SKM-1 treated with dmso at 0.1 percent for 144 hours (cell line): ENCODE measurements at regions not wholly inside any gene's neighbourhood (a gene's known extent, or its start where the extent isn't known, plus 50 kb on each side); places are given as distances from the start of the nearest gene placed in this dataset.
"Not testable (repeated sequence)": the region's sequence is repeated elsewhere in the genome, so short reads cannot be mapped to it uniquely, and the experiment has no call there.

ENCODE experiments used
- DNase-seq: peaks from one replicate; lab custom pipeline; 2025; ENCODE audit not compliant: unreplicated experiment; lab: John Stamatoyannopoulos, UW

DNA sequence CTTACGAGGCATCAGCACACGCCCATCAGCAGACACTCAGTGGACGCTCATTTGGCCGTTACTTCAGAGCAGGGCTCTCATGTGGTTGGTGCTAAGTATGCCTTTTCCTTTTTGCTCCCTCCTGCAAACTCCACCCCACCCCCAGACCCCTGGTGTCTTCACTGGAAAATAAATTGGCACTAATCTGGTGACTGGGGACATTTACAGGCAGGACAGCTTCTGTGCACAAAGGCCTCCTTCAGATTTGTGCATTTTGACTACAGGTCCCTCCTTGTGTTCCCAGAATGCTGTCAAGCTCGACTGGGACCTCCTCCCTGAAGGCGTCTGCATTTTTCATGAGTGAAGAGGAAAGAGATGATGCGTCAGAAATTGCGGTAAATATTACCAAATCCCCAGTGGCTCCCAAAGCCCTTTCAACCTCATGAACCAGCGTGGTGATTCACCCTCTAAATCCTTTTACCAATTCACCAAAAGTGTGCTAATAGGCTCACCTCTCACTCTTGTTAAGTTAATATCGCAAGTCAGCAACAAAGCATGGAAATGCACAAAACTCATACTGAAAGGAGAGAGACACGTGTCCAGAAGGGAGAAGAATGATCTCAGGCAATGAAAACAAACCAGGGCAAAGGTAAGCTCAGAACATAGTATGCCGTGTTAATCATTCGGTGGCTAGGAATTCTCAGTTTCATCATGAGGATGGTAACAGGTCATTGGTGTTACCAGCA, 119.0 kb downstream of the NKX6-1 start:
- DNase-seq = no peak

DNA sequence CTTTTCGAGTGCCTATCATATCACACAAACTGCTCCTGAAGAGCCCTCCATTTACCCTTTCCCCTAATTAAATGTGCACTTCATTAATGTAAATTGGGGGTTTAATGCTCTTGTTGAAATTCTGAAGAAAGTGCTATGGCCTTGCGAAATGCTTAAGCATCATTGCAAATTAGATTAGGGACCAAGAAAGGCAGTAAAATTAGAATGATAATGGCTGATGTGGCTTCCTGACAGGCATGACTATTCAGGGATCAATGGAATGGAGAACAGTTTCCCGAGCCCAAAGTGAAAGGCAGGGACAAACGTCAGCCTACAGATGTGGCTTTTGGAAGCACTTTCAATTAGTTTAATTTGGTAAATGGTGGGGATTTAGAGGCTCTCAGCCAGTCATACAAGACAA, 120.1 kb downstream of the NKX6-1 start:
- no peak for DNase-seq

DNA sequence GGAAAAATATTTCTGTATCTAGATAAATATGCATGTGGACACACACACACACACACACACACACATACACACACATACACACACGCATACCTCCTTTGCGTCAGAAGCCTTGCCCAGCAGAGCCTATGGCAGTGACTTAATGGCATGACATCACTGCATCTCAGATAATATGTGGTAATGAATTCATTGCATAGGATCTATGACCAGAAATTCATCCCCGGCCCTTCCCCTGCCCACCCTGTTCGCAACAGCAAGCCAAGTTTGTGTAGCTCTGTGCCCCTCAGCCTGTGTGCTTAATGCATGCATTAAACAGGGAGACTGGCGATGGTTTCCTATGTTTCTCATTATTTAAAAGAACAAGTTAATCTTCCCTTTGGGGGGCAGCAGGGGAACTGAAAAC, 120.7 kb downstream of the NKX6-1 start:
- DNase-seq = no peak

DNA sequence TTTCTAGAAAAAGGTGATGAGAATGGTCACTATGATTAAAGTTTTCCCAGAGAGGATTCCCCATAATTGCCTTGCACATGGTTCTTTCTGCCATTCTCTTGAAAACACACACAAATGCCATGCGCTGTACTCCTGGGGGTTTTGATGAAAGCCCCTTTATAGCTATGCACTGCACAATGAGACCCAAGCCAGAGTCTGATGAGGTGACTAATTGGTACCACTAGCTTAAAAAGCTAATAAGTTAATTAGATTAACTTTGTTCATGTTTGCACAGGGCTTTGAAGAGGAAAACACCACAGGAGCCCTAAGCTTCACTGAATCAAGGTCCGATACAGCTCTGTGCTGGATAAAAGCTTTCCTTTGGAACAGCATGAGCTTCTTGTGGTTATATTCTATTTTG, 132.2 kb downstream of the NKX6-1 start:
- no peak for DNase-seq

DNA sequence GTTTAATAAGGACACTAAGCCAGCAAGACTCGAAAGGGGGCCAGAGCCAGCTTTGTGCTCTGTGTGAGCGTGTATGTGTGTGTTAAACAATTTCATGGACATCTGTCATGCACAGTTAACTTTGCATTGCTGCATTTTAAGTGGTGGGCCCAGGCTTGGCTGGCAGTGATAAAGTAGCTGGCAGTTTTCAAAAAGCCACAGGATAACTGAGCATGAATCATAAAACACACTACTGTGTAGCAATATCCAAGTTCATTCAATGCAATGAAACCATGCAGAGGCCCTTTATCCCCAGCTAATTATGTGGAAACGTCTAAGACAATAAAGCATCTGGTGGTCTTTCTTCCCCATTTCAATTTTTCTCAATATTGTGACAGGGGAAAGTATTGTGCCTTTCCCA, 132.9 kb downstream of the NKX6-1 start:
- DNase-seq = no peak

DNA sequence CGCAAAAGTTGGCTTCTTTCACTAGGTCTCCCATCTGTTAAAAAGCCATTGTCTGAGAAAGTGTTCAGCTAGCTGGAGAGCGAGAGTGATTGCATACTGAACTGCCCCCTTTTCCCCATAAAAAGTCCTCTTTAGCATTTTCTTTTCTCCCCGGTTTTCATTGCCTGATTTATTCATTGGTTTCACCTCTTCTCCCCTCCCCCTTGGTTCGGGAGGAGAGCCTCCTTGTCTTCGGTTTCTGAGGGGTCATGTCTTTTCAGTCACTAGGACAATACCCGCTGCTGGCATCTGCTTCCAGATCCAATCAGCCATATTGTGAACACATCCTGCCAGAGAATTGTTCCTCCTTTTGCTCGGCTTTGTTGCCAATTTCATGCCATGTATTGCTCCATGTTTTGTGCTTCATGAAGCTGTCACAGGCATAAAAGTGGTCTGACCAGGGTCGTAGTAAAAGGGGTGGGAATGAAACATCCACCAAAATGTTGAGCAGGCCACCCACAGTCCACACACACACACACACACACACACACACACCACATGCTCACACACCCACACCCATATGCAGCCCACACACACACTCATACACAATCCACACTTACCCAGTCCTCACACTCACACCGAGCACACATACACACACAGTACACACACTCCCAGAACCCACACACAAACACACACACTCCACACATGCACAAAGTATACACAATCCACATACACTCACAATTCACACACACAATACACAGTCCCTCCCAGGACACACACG, 136.0 kb downstream of the NKX6-1 start:
- no peak for DNase-seq

DNA sequence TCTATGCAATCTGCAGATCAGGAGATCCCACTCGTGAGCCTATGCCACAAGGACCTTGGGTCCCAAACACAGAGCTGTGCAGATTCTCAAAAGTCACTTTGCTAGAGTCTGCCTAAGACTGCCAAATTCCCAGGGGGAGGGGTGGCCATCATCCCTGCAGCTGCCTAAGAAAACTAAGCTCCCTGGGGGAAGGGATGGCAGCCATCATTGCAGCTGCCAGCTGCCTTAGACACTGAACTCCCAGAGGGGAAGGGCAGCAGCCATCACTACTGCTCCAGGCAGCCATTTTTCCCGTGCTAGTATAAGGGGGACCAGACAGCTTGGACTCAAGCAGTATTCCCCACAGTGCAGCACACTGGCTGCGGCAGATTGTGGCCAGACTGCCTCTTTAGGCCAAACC, 156.9 kb downstream of the NKX6-1 start:
- no peak for DNase-seq

DNA sequence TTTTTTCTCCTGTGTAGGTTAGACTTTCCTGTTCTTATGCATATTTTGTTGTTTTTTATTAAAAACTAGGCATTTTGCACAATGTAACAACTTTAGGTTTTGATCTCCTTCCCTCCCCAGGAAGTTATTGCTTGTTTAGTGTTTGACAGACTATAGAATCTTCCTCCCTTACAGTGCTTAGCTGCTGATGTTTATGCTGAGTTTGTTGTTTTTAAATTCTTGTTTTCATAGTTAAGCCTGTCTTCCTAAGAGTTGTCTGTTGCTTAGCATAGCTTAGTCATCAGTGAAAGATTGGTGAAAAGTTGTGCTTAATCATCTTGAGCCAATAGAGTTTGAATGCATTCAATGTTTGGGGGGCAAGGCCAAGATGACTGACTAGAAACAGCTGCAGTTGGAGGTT, 157.5 kb downstream of the NKX6-1 start:
- DNase-seq = no peak

DNA sequence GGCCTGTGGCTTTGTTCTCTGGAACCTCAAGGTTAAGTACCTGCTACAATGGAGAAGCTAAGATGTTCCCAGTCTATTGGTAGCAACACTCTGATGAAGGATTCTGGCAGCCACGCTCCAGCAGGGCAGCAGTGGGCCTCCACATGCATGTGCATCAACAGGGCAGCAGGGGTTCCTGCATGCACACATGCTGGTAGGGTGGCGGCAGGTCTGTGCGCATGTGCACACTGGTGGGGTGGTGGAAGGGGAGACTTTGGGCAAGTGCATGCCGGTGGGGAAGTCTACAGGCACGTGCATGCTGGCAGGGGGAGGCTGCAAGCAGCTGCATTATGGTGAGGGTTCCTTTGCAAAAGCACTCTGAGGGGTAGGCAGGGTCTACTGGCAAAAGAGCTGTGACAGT, 160.7 kb downstream of the NKX6-1 start:
- no peak for DNase-seq

DNA sequence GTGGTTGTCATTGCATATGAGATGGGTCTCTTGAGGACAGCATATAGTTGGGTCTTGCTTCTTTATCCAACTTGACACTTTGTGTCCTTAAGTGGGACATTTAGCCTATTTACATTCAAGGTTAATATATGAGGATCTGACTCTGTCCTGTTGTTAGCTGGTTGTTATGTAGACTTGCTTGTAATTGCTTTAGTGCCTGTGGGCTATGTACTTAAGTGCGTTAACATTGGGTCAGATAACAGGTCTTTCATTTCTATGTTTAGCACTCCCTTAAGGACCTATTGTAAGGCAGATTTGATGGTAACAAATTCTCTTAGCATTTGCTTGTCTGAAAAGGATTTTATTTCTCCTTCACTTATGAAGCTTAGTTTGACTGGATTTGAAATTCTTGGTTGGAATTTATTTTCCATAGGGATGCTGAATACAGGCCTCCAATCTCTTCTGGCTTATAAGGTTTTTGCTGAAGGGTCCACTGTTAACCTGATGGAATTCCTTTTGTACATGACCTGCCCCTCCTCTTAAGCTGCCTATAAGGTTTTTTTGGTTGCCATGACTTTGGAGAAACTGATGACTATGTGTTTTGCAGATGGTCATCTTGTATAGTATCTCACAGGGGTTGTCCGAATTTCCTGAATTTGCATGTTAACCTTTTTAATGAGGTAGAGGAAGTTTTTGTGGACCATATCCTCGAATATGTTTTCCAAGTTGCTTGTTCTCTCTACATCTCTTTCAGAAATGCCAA, 162.0 kb downstream of the NKX6-1 start:
- DNase-seq = no peak

DNA sequence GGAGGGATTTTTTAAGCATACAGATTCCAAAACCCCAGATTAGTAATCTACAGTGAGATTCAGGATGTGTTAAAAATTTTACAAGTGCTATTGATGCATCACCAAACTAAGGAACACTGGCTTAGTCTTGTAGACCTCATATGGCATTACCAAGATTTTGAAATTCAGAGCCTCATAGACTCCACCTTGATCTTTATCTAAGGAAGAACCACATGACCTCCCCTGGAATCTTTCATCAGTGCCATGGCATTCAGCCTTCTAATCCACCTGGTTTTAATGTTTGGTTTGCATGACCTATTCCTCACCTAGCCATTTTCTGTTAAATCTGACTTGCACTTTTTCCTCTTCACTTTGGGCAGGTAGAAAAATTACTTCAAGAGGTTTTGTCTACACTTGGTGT, 171.6 kb downstream of the NKX6-1 start:
- DNase-seq = no peak

DNA sequence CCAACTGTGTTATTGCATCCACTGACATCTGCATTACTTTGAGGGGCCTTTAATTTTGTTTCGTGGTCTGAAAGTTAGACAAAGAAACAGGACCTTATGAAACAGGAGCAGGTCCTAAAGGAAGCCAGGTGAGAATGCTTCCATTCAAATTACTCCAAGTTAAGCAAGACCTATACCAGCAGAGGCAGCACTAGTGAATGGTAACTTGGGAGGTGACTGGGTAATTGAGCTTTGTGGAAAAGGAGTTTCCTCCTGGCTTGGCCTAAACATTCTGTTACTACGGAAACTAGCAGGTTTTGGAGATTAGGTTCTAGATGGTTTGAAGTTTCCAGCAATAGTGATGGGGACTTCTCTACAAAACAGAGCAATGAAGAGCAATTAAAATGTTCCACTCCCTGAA, 173.5 kb downstream of the NKX6-1 start:
- no peak for DNase-seq

DNA sequence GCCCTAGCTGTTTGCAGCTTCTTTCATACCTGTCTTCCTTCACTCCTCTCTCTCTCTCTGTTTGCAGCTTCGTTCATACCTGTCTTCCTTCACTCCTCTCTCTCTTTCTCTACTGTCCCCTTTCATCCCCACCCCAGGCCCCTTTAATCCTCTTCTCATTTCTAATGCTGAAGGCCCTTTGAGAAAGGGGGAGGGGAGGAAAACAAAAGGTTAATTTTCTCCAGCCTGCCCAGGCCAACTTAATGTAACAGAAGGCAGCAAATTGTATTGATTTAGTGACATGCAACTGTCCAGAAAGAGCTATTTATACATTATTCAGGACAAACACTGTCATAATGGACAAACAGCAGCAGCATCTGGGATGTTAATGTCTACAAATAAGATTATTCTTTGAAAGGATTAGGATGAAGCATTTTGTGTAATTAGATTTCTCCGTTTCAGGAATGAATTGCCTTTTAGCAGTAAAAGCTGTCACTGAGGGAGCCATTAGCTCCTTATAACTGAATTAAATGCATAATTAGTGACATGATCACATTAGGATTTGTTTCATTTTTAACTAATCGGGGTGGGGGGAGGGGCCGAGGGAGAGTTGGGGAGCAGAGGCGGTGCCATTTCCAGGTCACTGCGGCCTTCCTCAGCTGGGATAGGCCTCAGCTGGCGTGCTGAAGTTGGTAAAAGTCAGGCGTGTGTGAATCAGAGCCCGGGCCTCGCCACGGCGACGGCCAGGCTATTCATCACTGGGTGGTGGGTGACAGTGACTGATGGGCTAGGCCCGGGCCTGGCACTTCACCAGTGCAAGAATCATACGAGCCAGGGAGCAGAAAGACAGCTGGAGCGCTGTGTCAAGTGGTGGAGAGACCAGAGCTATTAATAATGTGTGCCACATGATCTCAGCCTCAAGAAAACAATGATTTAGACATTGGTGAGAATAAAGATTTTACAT, 174.5 kb downstream of the NKX6-1 start:
- DNase-seq = no peak

DNA sequence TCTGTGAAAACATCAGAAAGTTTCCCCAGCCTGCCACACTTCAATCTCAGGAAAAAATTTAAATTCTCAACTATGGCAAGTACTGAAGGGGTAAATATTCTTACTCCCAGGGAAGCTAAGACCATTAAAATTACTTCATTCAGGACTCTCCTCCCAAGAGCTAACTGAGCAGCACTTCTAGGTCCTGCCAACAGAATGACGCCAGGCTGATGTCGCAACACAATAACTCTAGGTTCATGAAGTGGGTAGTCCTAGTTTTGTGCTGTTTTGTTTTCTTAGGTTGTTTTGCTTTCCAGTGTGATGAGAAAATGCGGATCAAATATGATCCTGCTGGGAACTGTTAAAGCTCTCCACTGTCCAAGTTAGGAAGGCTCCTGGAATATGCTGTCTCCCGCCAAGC, 180.0 kb downstream of the NKX6-1 start:
- peak; percentile 10 for DNase-seq

DNA sequence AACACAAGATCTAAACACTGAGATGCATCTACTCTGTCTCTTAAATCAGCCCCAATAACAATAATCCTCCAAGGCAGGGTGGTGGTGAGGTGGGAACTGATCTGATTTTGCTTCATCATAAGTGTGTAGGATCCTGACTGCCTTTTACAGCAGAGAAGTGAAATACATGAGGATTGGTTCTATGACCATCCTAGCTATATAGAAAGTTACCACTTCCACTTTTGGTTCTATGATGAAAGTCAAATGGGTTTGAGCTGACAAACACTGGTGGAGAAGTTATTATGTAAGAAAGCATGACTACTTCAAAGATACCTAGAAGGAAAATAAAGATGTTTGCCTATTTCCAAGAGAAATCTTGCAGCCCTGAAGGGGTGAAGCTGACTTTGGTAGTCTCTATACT, 181.6 kb downstream of the NKX6-1 start:
- DNase-seq = peak; percentile 69

DNA sequence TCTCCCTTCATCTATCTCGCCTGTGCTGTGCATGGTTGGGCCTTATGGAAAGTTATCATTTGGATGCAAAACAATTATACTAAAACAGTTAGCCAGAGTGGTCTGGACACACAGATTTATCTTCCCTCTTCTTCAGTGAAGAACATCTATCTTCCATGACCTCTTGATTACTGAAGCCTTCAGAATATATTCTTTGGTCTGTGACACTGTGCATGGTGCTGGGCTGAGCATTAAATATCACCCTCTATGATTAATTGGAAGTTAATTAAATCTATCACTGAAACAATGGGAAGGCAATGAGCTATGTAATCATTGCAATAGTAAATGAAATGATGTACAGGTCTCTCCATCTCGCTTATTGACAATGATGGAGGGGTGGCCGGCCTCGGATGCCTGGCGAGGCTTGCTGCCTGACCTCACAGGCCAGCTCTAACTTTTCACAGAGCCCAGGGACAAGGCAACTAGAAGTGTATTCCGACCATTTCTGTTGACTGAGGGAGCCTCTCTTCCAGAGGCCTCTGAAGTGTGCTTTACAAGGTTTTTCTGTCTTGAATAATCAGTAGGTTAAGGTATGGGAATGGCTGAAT, 186.6 kb downstream of the NKX6-1 start:
- no peak for DNase-seq

DNA sequence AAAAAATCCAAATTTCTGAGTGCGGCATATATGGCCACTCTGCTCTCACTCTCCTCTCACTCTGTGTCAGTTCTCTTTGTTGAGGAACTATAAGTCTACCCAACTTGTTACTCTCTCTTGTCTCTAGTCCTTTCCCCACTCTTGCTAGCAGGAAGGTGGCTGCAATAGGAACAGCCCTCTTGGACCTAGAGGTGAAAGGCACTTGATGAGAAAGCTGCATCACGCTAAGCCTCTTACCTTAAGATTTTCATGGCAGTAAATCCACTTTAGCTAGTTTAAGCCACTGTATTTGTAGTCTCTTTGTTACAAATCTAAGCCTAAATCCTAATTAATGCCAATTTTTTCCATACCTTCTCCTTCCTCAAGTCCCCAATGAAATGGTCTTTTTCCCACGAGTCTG, 189.9 kb downstream of the NKX6-1 start:
- DNase-seq = no peak

DNA sequence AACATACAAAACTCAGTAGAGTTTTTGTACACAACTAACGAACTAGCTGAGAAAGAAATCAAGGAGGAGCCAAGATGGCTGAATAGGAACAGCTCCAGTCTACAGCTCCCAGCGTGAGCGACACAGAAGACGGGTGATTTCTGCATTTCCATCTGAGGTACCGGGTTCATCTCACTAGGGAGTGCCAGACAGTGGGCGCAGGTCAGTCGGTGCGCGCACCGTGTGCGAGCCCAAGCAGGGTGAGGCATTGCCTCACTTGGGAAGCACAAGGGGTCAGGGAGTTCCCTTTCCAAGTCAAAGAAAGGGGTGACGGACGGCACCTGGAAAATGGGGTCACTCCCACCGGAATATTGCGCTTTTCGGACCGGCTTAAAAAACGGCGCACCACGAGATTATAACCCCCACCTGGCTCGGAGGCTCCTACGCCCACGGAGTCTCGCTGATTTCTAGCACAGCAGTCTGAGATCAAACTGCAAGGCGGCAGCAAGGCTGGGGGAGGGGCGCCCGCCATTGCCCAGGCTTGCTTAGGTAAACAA, 200.3 kb downstream of the NKX6-1 start:
- not testable (repeated sequence) for DNase-seq

DNA sequence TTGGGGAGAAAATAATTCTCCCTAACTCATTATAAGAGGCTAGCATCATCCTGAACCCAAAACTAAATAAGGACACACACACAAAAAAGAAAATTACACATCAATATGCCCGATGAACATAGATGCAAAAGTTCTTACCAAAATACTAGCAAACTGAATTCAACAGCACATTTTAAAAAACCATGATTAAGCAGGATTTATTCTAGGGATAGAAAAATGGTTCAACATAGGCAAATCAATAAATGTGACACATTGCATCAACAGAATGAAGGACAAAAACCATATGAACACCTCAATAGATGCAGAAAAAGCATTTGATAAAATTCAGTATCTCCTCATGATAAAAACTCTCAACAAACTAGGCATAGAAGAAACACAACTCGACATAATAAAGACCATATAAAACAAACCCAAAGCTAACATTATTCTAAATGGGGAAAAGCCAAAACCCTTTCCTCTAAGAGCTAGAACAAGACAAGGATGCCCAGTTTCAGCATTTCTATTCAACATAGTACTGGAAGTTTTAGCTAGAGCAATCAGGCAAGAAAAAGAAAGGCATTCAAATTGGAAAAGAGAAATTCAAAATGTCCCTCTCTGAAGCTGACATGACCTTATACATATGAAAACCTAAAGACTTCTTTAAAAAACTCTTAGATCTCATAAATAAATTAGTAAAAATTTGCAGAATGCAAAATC, 200.9 kb downstream of the NKX6-1 start:
- DNase-seq = no peak

DNA sequence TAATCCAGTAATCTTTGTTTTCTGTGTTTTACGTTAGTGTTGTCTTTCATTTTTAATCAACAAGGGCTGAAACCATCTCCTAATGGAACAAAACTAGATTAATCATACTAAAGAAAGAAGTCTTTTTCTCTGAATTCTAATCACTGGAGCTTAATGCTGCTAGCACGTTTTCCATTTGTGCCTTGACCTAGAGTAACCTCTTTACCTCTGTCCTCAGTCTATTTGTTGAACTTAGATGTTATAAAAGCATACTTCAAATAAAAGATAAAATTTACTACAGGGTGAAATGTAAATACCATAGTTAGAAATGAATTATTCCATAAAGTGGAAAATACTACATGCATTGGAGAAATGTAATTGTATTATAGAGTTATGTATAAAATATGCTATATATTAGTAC, 207.1 kb downstream of the NKX6-1 start:
- no peak for DNase-seq
